ENCODE measurements at regions not wholly inside any gene's neighbourhood (a gene's known extent, or its start where the extent isn't known, plus 50 kb on each side); places are given as distances from the start of the nearest gene placed in this dataset.
"Not testable (repeated sequence)": the region's sequence is repeated elsewhere in the genome, so short reads cannot be mapped to it uniquely, and the experiment has no call there.

- DNase-seq: no peak
Measured at GRCh38 chr14:38000340-38000739, 207.4 kb upstream of the SSTR1 start.

GRCh38 chr14:38001501-38001900 lies 206.2 kb upstream of the SSTR1 start:
- no peak for DNase-seq

GRCh38 chr14:38003746-38004609 lies 203.7 kb upstream of the SSTR1 start:
- DNase-seq: no peak

- no peak for DNase-seq
Measured at GRCh38 chr14:38004610-38004879, 203.2 kb upstream of the SSTR1 start.

- DNase-seq: not testable (repeated sequence)
Measured at GRCh38 chr14:38011156-38011555, 196.5 kb upstream of the SSTR1 start.

GRCh38 chr14:38012056-38012455 lies 195.6 kb upstream of the SSTR1 start:
- DNase-seq: no peak

- DNase-seq: peak; percentile 3
Measured at GRCh38 chr14:38016497-38016896, 191.2 kb upstream of the SSTR1 start.

- no peak for DNase-seq
Measured at GRCh38 chr14:38021861-38022260, 185.8 kb upstream of the SSTR1 start.

- no peak for DNase-seq
Measured at GRCh38 chr14:38022775-38023174, 184.9 kb upstream of the SSTR1 start.

GRCh38 chr14:38038171-38038570 lies 169.5 kb upstream of the SSTR1 start:
- no peak for DNase-seq

GRCh38 chr14:38038986-38039385 lies 168.7 kb upstream of the SSTR1 start:
- DNase-seq: no peak

GRCh38 chr14:38039496-38039895 lies 168.2 kb upstream of the SSTR1 start:
- no peak for DNase-seq

GRCh38 chr14:38040411-38040810 lies 167.3 kb upstream of the SSTR1 start:
- no peak for DNase-seq

GRCh38 chr14:38042322-38042721 lies 165.4 kb upstream of the SSTR1 start:
- peak; percentile 7 for DNase-seq

- DNase-seq: no peak
Measured at GRCh38 chr14:38044710-38045109, 163.0 kb upstream of the SSTR1 start.

GRCh38 chr14:38045461-38045860 lies 162.2 kb upstream of the SSTR1 start:
- no peak for DNase-seq

- no peak for DNase-seq
Measured at GRCh38 chr14:38046160-38046559, 161.5 kb upstream of the SSTR1 start.

- no peak for DNase-seq
Measured at GRCh38 chr14:38047195-38047902, 160.4 kb upstream of the SSTR1 start.

GRCh38 chr14:38053666-38054065 lies 154.0 kb upstream of the SSTR1 start:
- no peak for DNase-seq

- peak; percentile 2 for DNase-seq
Measured at GRCh38 chr14:38056270-38056669, 151.4 kb upstream of the SSTR1 start.

GRCh38 chr14:38062223-38062622 lies 145.5 kb upstream of the SSTR1 start:
- DNase-seq: not testable (repeated sequence)

GRCh38 chr14:38063711-38064320 lies 143.9 kb upstream of the SSTR1 start:
- no peak for DNase-seq

GRCh38 chr14:38065106-38065762 lies 142.5 kb upstream of the SSTR1 start:
- DNase-seq: no peak
